ENCODE measurements at regions not wholly inside any gene's neighbourhood (a gene's known extent, or its start where the extent isn't known, plus 50 kb on each side); places are given as distances from the start of the nearest gene placed in this dataset.
"Not testable (repeated sequence)": the region's sequence is repeated elsewhere in the genome, so short reads cannot be mapped to it uniquely, and the experiment has no call there.

DNA sequence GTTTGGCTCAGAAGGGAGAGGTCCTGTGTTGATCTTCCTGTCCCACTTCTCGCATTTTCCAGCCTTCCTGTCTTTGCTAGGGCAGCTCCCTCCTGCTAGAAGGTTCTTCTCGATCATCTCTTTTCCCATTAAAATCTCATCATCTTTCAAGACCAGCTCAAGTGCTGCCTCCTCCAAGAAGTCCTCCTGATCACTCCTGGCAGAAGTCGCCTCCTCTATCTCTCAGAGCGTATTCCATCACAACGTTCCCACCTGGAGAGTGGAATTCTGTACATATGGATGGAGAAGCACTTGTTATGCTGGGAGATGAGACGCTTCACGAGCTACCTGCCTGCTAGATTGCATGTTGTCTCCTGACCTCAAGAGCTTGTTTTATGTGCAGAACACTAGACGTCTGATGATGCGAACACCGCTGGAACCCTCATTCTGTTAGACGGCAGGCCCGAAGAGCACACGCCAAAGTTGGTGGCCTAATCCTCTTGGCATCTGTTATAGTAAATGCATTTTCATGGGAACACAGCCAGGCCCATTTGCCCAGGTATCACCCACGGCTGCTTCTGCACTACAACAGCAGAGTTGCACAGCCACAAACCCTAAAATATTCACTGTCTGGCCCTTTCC is 68.0 kb upstream of the INSIG1 start:
- no peak for DNase-seq (ENCODE audit: low spot score)

DNA sequence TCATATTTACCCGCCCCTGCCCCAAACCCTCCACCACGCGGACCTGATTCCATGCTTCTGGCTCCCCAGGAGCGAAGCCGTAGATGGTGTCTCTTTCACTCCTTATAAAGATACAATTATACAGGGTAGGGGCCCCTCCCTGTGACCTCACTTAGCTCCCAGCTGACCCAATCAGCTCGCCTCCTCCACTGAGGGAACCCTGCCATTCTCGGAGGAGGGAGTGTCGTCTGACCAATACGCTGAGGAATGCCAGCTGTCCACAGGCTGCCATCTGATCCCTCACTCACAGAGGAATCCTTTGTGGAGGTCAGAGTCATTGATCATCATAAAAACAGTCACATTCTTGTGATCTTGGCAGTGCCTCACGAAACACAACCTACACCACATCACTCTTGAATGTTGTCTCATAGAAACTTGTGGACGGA is 67.5 kb upstream of the INSIG1 start:
- no peak for DNase-seq (ENCODE audit: low spot score)

DNA sequence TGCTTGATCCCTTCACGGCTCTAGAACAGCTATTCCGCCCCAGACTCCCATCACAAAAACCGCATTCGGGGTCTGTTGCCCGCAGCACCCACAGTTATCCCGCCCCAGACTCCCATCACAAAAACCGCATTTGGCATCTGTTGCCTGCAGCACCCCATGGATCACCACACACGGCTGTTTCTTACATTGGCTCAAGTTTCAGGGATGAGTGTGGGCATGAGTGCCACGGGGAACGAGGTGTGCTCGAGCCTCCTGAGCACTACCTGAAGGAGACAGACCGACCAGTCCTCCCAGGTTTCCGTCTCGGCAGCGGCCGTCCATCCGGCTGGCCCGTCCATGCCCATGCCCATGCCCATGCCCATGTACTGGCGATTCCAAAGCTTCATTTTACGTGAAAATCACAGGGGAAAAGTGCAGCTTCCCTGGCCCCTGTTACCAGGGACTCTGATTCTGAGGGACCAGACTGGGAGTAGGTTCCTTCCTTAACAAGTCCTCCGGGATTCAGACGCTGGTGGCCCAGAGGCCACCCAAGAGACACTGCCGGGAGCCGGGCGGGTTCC is 66.4 kb upstream of the INSIG1 start:
- DNase-seq (ENCODE audit: low spot score) = no peak

DNA sequence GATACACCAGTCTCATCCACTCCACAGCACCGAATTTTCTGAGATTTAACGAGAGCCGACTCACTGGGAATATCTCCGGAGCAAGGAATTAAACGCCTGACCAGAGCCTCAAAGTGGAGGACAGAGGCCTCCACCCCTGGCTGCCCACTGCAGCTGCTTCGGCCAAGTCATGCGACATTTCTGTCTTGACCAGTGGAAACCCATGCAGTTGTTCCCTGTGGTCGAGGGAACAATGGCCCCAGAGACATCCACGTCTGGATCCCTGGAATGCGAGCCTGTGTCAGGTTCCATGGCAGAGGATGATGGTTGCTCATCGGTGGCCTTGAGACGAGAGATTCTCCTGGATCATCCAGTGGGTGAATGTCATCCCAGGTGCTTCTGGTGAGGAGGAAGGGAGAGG is 65.7 kb upstream of the INSIG1 start:
- DNase-seq (ENCODE audit: low spot score) = no peak

DNA sequence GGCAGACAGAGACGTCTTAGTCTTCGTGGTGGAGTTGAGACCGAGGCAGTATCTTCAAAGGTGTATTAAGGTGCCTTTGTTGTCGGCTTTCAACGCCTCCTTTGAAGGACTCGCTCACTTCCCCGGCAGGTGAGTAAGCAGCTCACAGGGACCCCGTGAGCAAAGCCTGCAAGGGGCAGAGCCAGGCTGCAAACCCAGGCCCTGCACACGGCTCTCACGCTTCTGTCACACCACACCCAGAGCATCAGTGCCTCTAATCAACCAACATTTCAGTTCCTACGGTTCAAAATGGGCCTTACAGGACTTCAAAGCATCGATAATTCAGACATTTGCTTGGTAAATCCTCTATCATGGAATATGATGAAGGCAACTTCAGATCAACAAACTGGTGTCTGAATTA is 64.8 kb upstream of the INSIG1 start:
- DNase-seq (ENCODE audit: low spot score) = no peak

DNA sequence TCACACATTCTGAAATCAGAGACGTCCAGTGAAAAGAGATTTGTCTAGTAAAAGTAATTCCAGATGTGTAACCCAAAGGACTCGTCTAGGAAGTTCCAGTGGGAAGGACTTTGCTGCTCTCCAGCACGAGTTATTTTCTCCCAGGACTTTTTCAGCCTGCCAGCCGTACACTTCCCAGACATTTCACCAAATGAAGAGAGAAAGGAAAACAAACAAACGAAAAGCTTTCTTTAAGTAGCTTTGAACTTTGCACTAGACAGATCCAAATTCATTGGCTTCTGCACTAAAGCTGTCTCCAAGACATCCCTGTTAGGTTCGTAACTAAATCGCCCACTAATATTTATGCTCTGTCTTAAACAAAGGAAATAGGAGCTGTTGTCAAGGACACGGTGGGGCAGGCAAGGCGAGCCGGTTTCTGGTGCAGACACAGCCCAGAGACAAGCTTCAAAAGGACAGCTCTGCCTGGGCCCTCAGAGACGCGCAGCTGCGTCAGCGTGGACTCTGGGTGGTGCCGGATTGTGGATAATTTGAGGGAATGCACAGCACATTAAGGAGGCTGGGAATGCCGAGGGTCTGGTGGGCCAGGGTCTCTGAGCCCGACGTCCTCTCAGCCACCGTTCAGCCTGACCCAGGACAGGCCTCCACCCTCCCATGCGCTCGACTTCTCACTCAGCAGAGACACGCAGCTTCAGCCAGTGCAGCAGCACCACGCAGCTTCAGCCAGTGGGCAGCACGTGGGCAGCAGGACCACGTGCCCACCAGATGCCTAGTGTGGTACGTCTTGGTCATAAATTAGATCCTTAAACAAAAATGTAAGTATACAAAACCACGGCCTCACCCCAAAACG is 64.1 kb upstream of the INSIG1 start:
- no peak for DNase-seq (ENCODE audit: low spot score)

DNA sequence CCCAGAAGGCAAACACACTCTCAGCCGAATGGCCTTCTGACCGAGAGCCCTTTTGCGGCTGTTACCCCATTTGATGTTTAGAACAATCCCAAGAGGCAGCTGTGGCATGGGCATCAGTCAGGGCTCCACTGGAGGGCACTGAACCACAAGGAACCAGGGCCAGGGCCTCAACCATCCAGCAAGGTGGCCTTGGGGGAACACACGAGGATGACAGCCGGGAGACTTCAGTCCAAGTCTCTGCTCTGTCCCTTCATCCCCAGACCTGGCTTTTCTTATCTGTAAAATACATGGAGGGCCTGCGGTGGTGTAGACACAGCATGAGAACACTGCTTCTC is 63.6 kb upstream of the INSIG1 start:
- no peak for DNase-seq (ENCODE audit: low spot score)

DNA sequence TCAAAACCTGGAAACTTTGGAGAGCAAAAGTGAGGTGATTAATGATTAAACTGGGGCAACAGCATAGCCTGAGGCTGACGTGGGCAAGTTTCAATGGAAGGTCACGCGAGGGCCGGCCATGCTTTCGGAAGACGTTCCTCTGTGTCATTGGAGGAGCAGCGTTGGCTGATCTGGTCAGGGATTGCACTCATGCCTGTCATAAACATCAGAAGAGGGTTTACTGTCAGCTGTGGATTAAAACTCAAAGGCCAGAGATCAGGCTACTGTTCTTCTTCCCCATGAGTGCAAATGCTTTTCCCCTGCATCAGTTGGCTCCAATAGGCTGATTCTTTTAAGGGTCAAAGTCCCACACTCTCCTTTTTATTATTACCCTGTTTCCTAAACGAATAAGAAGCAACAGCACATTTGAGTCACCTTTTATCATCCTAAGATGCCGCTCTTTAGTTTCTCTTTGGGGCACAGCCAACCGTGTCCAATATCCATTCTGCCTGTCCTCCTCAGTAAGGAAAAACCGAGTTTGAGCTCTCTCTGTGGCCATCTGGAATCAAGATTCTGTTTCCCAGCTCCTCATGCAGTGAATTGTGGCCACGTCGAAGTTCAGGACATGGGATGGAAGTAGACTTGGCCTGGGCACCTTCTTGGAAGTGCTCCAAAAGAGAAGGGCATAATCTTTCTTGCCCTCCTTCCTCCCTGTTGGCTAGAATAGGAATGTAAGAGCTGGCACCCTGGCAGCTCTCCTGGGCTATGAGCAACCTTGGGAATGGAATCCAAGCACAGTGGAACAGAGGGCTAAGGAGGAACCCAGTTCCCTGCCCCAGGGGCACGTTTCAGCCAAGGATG is 62.5 kb upstream of the INSIG1 start:
- DNase-seq (ENCODE audit: low spot score) = no peak

DNA sequence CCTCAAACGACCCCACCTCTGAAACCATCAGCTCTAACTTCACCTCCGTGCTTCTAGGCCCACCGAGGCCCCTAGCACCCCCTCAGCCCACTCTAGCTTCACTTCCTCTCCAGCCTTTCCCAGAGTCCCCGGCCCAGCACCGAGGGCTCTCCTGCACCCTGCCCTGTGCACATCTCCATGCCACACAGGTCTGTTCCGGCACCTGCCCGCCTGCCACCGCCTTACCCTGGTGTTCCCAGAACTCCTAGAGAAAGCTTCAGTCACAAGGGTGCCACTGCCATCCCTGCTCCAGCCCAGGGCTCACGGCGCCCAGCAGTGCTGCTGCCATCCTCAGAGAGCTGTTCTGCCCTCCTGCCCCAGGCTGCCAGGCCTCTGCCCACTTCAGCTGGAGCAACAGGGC is 61.3 kb upstream of the INSIG1 start:
- no peak for DNase-seq (ENCODE audit: low spot score)

DNA sequence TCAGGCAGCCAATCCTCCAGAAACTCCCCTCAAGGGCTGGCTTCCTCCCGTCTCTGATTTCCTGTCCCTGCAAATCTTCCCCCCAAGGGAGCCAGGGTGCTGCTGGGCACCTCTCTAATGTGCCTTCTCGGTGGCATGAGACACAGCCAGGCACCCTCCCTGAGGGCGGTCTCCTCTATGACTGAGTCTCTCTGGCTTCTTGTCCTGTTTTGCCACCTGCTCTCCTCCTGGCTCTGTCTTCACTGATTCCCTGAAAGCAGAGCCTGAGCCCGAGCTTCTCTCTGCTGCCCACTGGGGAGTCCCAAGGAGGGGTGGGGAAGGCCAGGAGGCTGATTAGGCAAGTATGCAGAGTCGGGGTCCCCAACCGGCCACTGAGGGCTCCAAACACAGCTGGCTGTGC is 60.4 kb upstream of the INSIG1 start:
- DNase-seq (ENCODE audit: low spot score) = no peak

DNA sequence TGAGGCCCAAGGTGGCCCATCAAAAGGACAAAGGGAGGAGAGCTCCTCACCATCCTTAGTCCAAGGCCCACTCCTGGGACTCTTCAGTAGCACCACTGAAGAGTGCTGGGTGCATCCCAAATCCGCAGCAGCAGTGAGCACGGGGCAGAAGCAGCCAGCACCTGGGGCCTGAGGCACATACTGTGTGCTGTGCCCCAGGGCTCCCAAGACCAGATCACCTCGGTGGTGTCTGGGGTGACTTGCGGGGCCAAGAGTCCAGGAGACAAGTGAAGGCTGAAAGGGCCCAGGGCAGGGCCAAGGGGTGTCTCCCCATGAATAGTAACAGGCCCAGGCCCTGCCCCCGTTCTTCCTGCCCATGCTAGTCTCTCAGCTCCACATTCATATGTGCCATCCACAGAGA is 59.9 kb upstream of the INSIG1 start:
- no peak for DNase-seq (ENCODE audit: low spot score)

DNA sequence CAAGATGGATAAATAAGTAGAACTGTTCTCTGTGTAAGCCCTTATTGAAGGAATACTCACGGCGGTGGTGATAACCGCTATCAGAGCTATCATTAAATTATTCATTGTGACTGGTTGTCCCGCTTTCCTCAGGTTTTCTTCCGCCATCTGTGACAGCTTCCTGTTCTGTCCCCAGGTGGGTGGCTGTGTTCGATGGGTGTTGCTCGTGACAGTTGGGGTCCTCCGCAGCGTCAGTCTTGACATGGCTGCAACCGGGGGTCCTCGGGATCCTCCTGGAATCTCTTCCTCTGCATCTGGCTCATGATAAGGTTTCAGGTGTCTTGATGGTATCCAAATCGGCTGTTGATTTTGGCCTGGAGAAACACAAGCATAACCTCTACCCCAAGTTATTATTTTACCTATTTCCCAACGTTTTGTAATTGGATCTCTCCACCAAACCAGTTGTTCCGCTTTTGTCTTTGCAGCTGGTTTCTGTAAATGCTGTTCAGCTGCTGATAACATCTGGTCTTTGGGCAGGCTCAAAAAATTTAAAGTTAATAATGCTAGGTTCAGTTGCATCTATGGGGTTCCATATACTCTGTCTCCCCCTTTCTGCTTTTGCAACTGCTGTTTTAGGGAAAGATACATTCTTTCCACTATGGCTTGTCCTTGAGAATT is 58.1 kb upstream of the INSIG1 start:
- DNase-seq (ENCODE audit: low spot score) = not testable (repeated sequence)

DNA sequence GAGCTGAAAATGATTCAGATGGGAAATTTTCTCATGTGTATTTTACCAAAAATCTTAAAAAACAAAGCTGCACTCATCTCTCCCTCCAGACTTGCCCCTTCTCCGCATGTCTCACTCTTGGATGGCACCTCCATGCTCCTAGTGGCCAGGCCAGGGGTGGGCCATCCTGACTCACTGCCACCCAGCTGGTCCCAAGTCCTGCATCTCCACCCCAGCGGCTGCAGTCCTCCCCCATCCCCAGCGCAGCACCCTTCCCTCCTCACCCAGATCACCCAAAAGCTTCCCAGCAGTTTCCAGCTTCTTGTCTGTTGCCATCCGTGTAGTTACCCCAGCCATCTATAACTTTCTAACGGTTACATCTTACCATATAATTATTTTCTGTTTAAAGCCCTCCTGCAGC is 53.0 kb upstream of the INSIG1 start:
- no peak for DNase-seq (ENCODE audit: low spot score)

DNA sequence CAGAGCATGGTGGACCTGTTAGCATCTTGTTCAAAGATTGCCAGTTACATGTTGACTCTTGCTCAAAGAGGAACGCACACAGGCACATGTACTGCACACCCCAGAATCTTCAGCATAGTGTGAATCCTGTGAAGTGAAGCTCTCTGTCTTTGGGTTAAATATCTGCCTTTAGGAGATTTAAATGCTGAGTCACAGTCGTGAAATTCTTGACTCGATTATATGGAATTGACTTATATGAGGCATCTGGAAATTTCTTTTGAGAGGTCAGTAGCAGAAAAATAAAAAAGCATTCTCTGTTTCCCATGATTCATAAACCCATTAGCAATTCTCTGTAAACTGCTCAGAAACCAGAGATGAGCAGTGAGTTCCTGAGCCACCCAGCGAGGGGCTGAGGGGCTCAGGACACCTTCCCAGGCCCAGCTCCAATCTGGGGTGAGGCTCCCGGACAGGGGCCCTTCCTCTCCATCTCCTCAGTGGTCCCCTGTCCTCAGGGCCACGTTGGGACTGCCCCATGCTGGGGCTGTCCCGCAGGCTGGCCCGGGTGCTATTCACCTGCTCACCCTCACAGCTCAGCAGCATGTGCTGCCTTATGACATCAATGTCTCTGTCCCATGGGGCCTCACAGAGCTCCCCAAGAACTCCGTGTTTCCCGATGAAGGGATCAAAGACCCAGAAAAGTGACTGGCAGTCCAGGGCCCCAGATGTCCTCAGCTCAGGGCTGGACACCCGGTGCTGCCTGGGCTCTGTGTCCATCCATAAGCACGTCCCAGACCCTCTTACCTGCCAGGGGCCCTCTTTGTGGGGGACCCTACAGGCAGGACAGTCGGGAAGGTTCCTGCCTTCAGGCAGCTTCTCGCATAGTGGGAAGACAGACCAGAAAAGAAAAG is 50.0 kb upstream of the INSIG1 start:
- DNase-seq (ENCODE audit: low spot score) = no peak
